BLaER1 (cell line): ENCODE measurements at regions not wholly inside any gene's neighbourhood (a gene's known extent, or its start where the extent isn't known, plus 50 kb on each side); places are given as distances from the start of the nearest gene placed in this dataset.
"Not testable (repeated sequence)": the region's sequence is repeated elsewhere in the genome, so short reads cannot be mapped to it uniquely, and the experiment has no call there.

Source experiments
- H3K27ac ChIP-seq: shearing (Covaris generic); formaldehyde crosslinking; 2 replicates; pipeline ENCODE4 v1.8.1; 2022
- H3K27me3 ChIP-seq: shearing (Covaris generic); formaldehyde crosslinking; 2 replicates; pipeline ENCODE4 v1.8.1; 2022
- H3K36me3 ChIP-seq: shearing (Covaris generic); formaldehyde crosslinking; 2 replicates; pipeline ENCODE4 v1.8.1; 2022
- H3K4me1 ChIP-seq: shearing (Covaris generic); formaldehyde crosslinking; 2 replicates; pipeline ENCODE4 v1.8.1; 2022
- H3K4me2 ChIP-seq: shearing (Covaris generic); formaldehyde crosslinking; 2 replicates; pipeline ENCODE4 v1.8.1; 2022
- H3K4me3 ChIP-seq: shearing (Covaris generic); formaldehyde crosslinking; 2 replicates; pipeline ENCODE4 v1.8.1; 2022
- H3K9ac ChIP-seq: shearing (Covaris generic); formaldehyde crosslinking; 2 replicates; pipeline ENCODE4 v1.8.1; 2022
- H3K9me3 ChIP-seq: shearing (Covaris generic); formaldehyde crosslinking; 2 replicates; pipeline ENCODE4 v1.8.1; 2022
- H4K20me1 ChIP-seq: shearing (Covaris generic); formaldehyde crosslinking; 2 replicates; pipeline ENCODE4 v1.8.1; 2022
- Cebpa-rat ChIP-seq: shearing (Covaris generic); IDR thresholded peaks from 2 replicates; pipeline ENCODE4 v1.8.1; 2022

- no peak overlapping the region for H3K27ac ChIP-seq
- H3K4me1 ChIP-seq, result no peaks in the 10 kb centered on the region
- H3K27me3 ChIP-seq, result no peaks in the 10 kb centered on the region
- no peak overlapping the region for H3K9ac ChIP-seq
- H3K9me3 ChIP-seq, result no peaks in the 10 kb centered on the region; the same call in 1 of the 2 replicates
- H3K4me2 ChIP-seq, result no peak overlapping the region
- H3K36me3 ChIP-seq, result no peaks in the 10 kb centered on the region
- H3K4me3 ChIP-seq, result no peak overlapping the region
- no peaks in the 10 kb centered on the region for H4K20me1 ChIP-seq
- TF ChIP-seq Cebpa-rat, result no peak
These were observed 406.0 kb downstream of the PRELID2 start for GRCh38 chr5:145429170-145429569.

GRCh38 chr5:145408048-145408341, 427.1 kb downstream of the PRELID2 start:
- no peaks in the 10 kb centered on the region for H4K20me1 ChIP-seq
- no peaks in the 10 kb centered on the region for H3K36me3 ChIP-seq
- TF ChIP-seq Cebpa-rat, result no peak
- H3K4me3 ChIP-seq, result no peak overlapping the region
- H3K9ac ChIP-seq, result no peak overlapping the region
- H3K4me2 ChIP-seq, result no peak overlapping the region
- no peaks in the 10 kb centered on the region for H3K4me1 ChIP-seq
- no peaks in the 10 kb centered on the region for H3K27me3 ChIP-seq
- H3K9me3 ChIP-seq, result peaks cover 51% of the 10 kb centered on the region
- H3K27ac ChIP-seq, result no peak overlapping the region

- Histone ChIP-seq H3K4me1 (no peaks in the 10 kb centered on the region), H3K27me3 (no peaks in the 10 kb centered on the region), H3K9ac (no peak overlapping the region), H3K4me3 (no peak overlapping the region), H3K9me3 (peaks cover 47% of the 10 kb centered on the region), H3K4me2 (no peak overlapping the region), H3K36me3 (no peaks in the 10 kb centered on the region), H4K20me1 (no peaks in the 10 kb centered on the region), H3K27ac (no peak overlapping the region)
- TF ChIP-seq Cebpa-rat, result no peak
These were observed 427.7 kb downstream of the PRELID2 start for GRCh38 chr5:145407300-145408047.

- Histone ChIP-seq H4K20me1 (no peaks in the 10 kb centered on the region), H3K36me3 (no peaks in the 10 kb centered on the region), H3K9me3 (peaks cover 16% of the 10 kb centered on the region), H3K4me1 (no peaks in the 10 kb centered on the region), H3K9ac (no peak overlapping the region), H3K27me3 (no peaks in the 10 kb centered on the region), H3K27ac (no peak overlapping the region), H3K4me2 (no peak overlapping the region), H3K4me3 (no peak overlapping the region)
- no peak for TF ChIP-seq Cebpa-rat
These were observed 431.1 kb downstream of the PRELID2 start for GRCh38 chr5:145403992-145404391.

GRCh38 chr5:145396888-145397287, 438.3 kb downstream of the PRELID2 start:
- Histone ChIP-seq H3K9ac (no peak overlapping the region), H3K36me3 (no peaks in the 10 kb centered on the region)

GRCh38 chr5:145395151-145395550, 440.0 kb downstream of the PRELID2 start:
- not testable (repeated sequence) for H3K4me3 ChIP-seq, H4K20me1 ChIP-seq, H3K36me3 ChIP-seq, H3K9ac ChIP-seq, H3K4me1 ChIP-seq, H3K27ac ChIP-seq, H3K27me3 ChIP-seq, H3K4me2 ChIP-seq
- peaks cover 12% of the 10 kb centered on the region for H3K9me3 ChIP-seq

More at GRCh38 chr5:145396888-145397287, 438.3 kb downstream of the PRELID2 start:
- TF ChIP-seq Cebpa-rat, result no peak
- Histone ChIP-seq H3K27me3 (no peaks in the 10 kb centered on the region), H3K4me2 (no peak overlapping the region), H3K4me1 (no peaks in the 10 kb centered on the region), H3K4me3 (no peak overlapping the region), H4K20me1 (no peaks in the 10 kb centered on the region), H3K27ac (no peak overlapping the region), H3K9me3 (no peaks in the 10 kb centered on the region; the same call in 1 of the 2 replicates)

GRCh38 chr5:145393426-145393825, 441.7 kb downstream of the PRELID2 start:
- no peaks in the 10 kb centered on the region for H3K36me3 ChIP-seq
- H3K9ac ChIP-seq, result no peak overlapping the region
- no peaks in the 10 kb centered on the region for H3K4me1 ChIP-seq
- no peak for TF ChIP-seq Cebpa-rat
- H4K20me1 ChIP-seq, result no peaks in the 10 kb centered on the region
- H3K4me2 ChIP-seq, result no peak overlapping the region
- H3K27ac ChIP-seq, result no peak overlapping the region
- H3K27me3 ChIP-seq, result no peaks in the 10 kb centered on the region
- H3K4me3 ChIP-seq, result no peak overlapping the region
- peaks cover 13% of the 10 kb centered on the region for H3K9me3 ChIP-seq

- no peak for TF ChIP-seq Cebpa-rat
- Histone ChIP-seq H3K9ac (no peak overlapping the region), H3K4me1 (no peaks in the 10 kb centered on the region), H3K4me2 (no peak overlapping the region), H3K27me3 (no peaks in the 10 kb centered on the region), H3K4me3 (no peak overlapping the region), H3K27ac (no peak overlapping the region), H3K36me3 (no peaks in the 10 kb centered on the region), H4K20me1 (no peaks in the 10 kb centered on the region), H3K9me3 (peaks cover 13% of the 10 kb centered on the region; the same call in 1 of the 2 replicates)
These were observed 446.1 kb downstream of the PRELID2 start for GRCh38 chr5:145389047-145389446.

GRCh38 chr5:145385276-145385675, 449.9 kb downstream of the PRELID2 start:
- H3K9me3 ChIP-seq, result peaks cover 2% of the 10 kb centered on the region; the same call in 1 of the 2 replicates
- H3K27ac ChIP-seq, result no peak overlapping the region
- no peak overlapping the region for H3K4me3 ChIP-seq
- no peaks in the 10 kb centered on the region for H3K36me3 ChIP-seq
- no peak overlapping the region for H3K9ac ChIP-seq
- H3K27me3 ChIP-seq, result no peaks in the 10 kb centered on the region
- H3K4me2 ChIP-seq, result no peak overlapping the region
- TF ChIP-seq Cebpa-rat, result no peak
- no peaks in the 10 kb centered on the region for H3K4me1 ChIP-seq
- H4K20me1 ChIP-seq, result no peaks in the 10 kb centered on the region

GRCh38 chr5:145378226-145378625, 456.9 kb downstream of the PRELID2 start:
- Histone ChIP-seq H3K4me2 (no peak overlapping the region), H3K27me3 (no peaks in the 10 kb centered on the region), H3K27ac (no peak overlapping the region), H3K4me1 (no peaks in the 10 kb centered on the region), H3K9ac (no peak overlapping the region), H3K36me3 (no peaks in the 10 kb centered on the region), H3K4me3 (no peak overlapping the region), H4K20me1 (no peaks in the 10 kb centered on the region), H3K9me3 (peaks cover 55% of the 10 kb centered on the region)
- no peak for TF ChIP-seq Cebpa-rat

- H3K4me1 ChIP-seq, result no peaks in the 10 kb centered on the region
- peaks cover 55% of the 10 kb centered on the region for H3K9me3 ChIP-seq
- H3K27me3 ChIP-seq, result no peaks in the 10 kb centered on the region
- H3K4me2 ChIP-seq, result no peak overlapping the region
- H3K9ac ChIP-seq, result no peak overlapping the region
- no peak overlapping the region for H3K27ac ChIP-seq
- no peaks in the 10 kb centered on the region for H4K20me1 ChIP-seq
- H3K4me3 ChIP-seq, result no peak overlapping the region
- no peak for TF ChIP-seq Cebpa-rat
- no peaks in the 10 kb centered on the region for H3K36me3 ChIP-seq
These were observed 459.6 kb downstream of the PRELID2 start for GRCh38 chr5:145375521-145375920.
